Breast epithelium (tissue), 4 donors: ENCODE measurements at regions not wholly inside any gene's neighbourhood (a gene's known extent, or its start where the extent isn't known, plus 50 kb on each side); places are given as distances from the start of the nearest gene placed in this dataset.

Experiments
- DNase-seq, 2 donors: peaks; one replicate each; pipeline ENCODE4 v3.0.0-alpha.2; 2019; ENCODE audit warnings: low spot score in 2 of 2
- H3K27ac ChIP-seq, 2 donors: fragments of 200-600 bp; sonication (generic) in 1 of 2; one replicate each; pipeline ENCODE4 v1.5.1; 2016 to 2019; ENCODE audit warnings: mild to moderate bottlenecking in 1 of 2
- H3K27me3 ChIP-seq, 2 donors: fragments of 200-600 bp; sonication (generic) in 1 of 2; one replicate each; pipeline versions ENCODE4 v1.5.1 to v1.6.0; 2017 to 2019; ENCODE audit warnings: control low read depth in 1 of 2, mild to moderate bottlenecking in 1 of 2
- H3K36me3 ChIP-seq: fragments of 200-600 bp; one replicate; pipeline ENCODE4 v1.5.1; 2019
- H3K4me1 ChIP-seq, 2 donors: fragments of 200-600 bp; sonication (generic); one replicate each; pipeline ENCODE4 v1.5.1; 2016 to 2019; ENCODE audit warnings: control low read depth in 1 of 2
- H3K4me3 ChIP-seq, 3 donors: fragments of 200-600 bp; sonication (generic); 1 replicate in 2 of 3; 2 replicates in 1 of 3; pipeline ENCODE4 v1.5.1; 2016 to 2019; ENCODE audit warnings: mild to moderate bottlenecking in 3 of 3, moderate library complexity in 2 of 3
- H3K9me3 ChIP-seq, 2 donors: fragments of 200-600 bp; sonication (generic) in 1 of 2; one replicate each; pipeline ENCODE4 v1.5.1; 2016 to 2019; ENCODE audit warnings: control low read depth in 1 of 2
- POLR2A ChIP-seq: fragments of 450-650 bp; IDR thresholded peaks from one replicate; pipeline ENCODE4 v1.6.1; 2016; ENCODE audit warnings: antibody characterized with exemption, mild to moderate bottlenecking, moderate library complexity
- POLR2AphosphoS5 ChIP-seq, 3 donors: sonication (generic); formaldehyde crosslinking; IDR thresholded peaks; one replicate each; pipeline ENCODE4 v1.6.1; 2017; ENCODE audit warnings: antibody characterized with exemption in 3 of 3
- intact Hi-C: fragments of 100-400 bp; cut with DNase I; formaldehyde crosslinking; loops from one replicate; pipeline ENCODE4 v1.15.1; 2023; ENCODE audit warnings: low total_unique reads
- TF ChIP-seq, protein P1 (sequence below), 3 donors: fragments of 450-650 bp; IDR thresholded peaks; one replicate each; pipeline ENCODE4 v1.5.1; 2016 to 2017; ENCODE audit warnings: antibody characterized with exemption in 3 of 3, mild to moderate bottlenecking in 3 of 3, moderate library complexity in 3 of 3

DNA sequence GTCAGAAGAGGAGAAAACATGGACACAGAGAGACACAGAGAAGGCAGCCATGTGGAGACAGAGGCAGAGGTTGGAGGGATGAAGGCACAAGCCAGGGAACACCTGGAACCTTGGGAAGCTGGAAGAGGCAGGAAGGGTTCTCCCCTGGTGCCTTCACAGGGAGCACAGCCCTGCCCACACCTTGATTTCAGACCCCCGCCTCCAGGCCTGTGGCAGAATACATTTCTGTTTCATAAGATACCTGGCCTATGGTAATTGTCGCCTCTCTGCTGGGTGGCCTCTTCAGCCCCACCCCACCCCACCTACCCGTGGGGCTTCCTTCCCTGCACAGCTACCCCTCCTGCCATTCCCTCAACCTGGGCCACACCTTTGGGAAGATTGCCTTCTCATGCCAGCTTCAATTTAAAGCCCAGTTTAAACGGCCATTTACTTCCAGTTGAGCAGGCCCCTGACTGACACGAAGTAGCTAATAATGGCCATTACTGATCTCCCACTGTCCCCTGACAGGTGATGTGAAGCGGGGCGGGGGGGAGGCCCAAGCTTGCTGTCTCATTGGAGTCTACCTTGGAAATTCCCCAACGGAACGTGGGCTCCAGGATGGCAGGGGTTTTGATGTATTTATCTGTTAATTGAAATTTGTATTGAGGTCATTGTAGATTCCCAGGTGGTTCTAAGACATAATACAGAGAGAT, 291.7 kb upstream of the FOXF1 start:
- Histone ChIP-seq H3K4me3 (no peak overlapping the region), H3K36me3 (no peaks in the 10 kb centered on the region), H3K27ac (no peak overlapping the region), H3K9me3 (no peaks in the 10 kb centered on the region), H3K27me3 (peaks cover 0 to 70% of the 10 kb centered on the region in 2 donors), H3K4me1 (no peaks in the 10 kb centered on the region)
- peak in 1 of 2 donors; percentile 5 for DNase-seq
- intact Hi-C loops: no loop called here
- TF ChIP-seq POLR2A: no peak
- TF ChIP-seq POLR2AphosphoS5 (IDR thresholded peaks at IDR 0.05): no peak
- TF ChIP-seq, protein P1, sequence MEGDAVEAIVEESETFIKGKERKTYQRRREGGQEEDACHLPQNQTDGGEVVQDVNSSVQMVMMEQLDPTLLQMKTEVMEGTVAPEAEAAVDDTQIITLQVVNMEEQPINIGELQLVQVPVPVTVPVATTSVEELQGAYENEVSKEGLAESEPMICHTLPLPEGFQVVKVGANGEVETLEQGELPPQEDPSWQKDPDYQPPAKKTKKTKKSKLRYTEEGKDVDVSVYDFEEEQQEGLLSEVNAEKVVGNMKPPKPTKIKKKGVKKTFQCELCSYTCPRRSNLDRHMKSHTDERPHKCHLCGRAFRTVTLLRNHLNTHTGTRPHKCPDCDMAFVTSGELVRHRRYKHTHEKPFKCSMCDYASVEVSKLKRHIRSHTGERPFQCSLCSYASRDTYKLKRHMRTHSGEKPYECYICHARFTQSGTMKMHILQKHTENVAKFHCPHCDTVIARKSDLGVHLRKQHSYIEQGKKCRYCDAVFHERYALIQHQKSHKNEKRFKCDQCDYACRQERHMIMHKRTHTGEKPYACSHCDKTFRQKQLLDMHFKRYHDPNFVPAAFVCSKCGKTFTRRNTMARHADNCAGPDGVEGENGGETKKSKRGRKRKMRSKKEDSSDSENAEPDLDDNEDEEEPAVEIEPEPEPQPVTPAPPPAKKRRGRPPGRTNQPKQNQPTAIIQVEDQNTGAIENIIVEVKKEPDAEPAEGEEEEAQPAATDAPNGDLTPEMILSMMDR (IDR thresholded peaks at IDR 0.05): no peak

DNA sequence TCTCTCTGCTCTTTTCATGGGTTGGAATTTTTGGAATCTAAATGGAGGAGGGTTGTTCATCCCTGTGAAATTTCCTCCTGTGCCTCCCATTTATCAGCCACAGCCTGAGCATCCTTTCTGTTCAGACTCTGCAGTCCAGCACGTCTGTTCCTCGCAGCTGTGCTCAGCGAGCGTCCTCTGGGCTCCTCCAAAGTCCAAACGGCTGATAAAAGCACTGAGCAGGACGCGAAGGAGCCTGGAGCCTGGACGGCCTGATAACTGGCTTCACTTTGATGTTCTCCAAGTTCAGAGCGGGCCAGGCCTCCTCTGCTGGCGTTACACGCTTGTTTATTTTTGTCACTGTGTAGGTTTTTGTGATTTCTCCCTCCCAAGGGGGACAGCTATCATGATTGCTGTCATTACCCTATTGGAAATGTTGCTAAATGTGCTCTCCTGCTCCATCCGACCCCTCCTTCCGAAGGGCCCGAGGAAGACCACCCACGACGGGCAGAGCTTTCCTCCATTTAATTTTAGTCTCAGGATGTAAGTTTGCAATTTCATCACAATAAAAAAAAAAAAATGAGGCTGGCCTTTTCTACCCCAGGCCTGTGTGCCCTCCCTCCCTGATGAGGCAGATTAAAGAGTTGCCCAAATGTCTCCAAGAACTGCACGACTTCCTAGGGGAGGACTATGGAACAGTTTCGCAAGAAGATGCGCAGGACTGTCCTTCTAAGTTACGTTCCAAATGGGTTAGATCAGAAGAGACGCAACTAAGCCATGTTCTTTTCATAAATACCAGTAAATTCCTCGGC, 290.5 kb upstream of the FOXF1 start:
- intact Hi-C loops: no loop called here
- H3K27ac ChIP-seq: no peak overlapping the region
- peaks cover 0 to 67% of the 10 kb centered on the region in 2 donors for H3K27me3 ChIP-seq
- TF ChIP-seq POLR2AphosphoS5 (IDR thresholded peaks at IDR 0.05) (no peak), POLR2A (no peak)
- TF ChIP-seq, protein P1 (IDR thresholded peaks at IDR 0.05): no peak
- H3K9me3 ChIP-seq: no peaks in the 10 kb centered on the region
- no peak overlapping the region for H3K4me3 ChIP-seq
- no peaks in the 10 kb centered on the region for H3K36me3 ChIP-seq
- peak in 1 of 2 donors; percentile 45 for DNase-seq
- no peaks in the 10 kb centered on the region for H3K4me1 ChIP-seq

DNA sequence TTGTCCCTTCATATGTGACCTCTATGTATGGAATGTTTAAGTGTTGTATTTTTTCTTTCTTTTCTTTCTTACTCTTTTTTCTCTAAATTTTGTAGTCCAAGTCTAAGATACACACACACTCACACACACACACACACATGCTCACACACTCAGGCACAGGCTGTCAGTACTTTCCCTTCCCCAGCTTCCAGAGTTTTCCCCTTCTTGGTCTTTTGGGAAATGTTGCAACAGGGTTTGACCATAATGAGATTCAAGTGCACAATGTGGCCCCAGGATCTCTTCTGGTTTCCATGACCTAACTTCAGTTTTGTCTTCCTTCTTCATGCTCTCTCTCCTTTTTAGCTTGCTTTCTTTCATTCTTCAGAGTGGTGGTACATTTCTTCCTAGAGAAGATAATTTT, 289.8 kb upstream of the FOXF1 start:
- intact Hi-C loops: no loop called here
- no peaks in the 10 kb centered on the region for H3K9me3 ChIP-seq
- H3K4me3 ChIP-seq: no peak overlapping the region
- H3K36me3 ChIP-seq: no peaks in the 10 kb centered on the region
- no peak overlapping the region for H3K27ac ChIP-seq
- H3K27me3 ChIP-seq: peaks cover 0 to 68% of the 10 kb centered on the region in 2 donors
- H3K4me1 ChIP-seq: no peaks in the 10 kb centered on the region
- TF ChIP-seq POLR2AphosphoS5 (IDR thresholded peaks at IDR 0.05): no peak
- no peak for TF ChIP-seq POLR2A
- TF ChIP-seq, protein P1 (IDR thresholded peaks at IDR 0.05): no peak
- no peak for DNase-seq

DNA sequence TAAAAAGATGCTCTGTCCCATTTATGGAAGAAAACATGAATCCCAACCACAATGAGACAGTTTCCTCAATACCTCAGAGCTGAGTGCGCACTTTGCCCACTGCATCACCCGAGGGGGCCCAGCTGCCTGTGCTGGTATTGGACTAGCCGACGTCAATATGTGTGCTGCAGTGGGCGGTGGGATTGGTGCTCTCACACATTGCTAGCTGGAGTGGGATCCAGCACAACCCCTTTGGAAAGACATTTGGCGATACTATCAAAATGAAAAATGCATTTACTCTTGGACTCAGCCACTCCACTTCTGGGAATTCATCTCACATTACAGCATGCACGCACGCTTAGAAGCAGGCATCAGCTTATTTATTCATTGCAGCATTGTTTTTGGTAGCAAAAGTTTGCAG, 289.2 kb upstream of the FOXF1 start:
- Histone ChIP-seq H3K4me3 (no peak overlapping the region), H3K4me1 (no peaks in the 10 kb centered on the region), H3K36me3 (no peaks in the 10 kb centered on the region), H3K27me3 (peaks cover 0 to 72% of the 10 kb centered on the region in 2 donors), H3K27ac (no peak overlapping the region), H3K9me3 (no peaks in the 10 kb centered on the region)
- TF ChIP-seq POLR2AphosphoS5 (IDR thresholded peaks at IDR 0.05): no peak
- TF ChIP-seq POLR2A: no peak
- TF ChIP-seq, protein P1 (IDR thresholded peaks at IDR 0.05): no peak
- peak in 1 of 2 donors; percentile 5 for DNase-seq
- intact Hi-C loops: no loop called here

DNA sequence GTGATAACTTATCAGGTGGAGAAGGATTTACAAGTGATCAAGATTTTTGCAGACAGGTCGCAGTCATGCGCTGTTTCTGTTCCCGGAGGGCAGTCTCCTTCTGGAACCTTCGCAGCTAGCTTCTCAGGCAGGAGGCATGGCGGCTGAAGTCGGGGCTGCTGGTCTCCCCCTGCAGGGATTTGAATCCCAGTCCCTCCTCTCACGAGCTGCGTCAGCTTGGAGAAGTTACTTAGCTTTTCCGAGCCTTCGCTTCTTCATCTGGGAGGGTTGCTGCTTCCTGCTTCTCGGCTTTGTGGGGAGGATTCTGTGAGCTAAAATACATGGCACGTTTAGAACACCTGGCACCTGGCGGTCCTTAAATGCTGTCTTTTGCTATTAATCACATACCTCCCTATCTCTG, 287.8 kb upstream of the FOXF1 start:
- TF ChIP-seq POLR2AphosphoS5 (IDR thresholded peaks at IDR 0.05) (no peak), POLR2A (no peak)
- TF ChIP-seq, protein P1 (IDR thresholded peaks at IDR 0.05): no peak
- H3K4me3 ChIP-seq: no peak overlapping the region
- H3K27me3 ChIP-seq: peaks cover 0 to 75% of the 10 kb centered on the region in 2 donors
- DNase-seq: peak in 1 of 2 donors; percentile 31
- no peaks in the 10 kb centered on the region for H3K9me3 ChIP-seq
- H3K27ac ChIP-seq: no peak overlapping the region
- intact Hi-C loops: no loop called here
- H3K36me3 ChIP-seq: no peaks in the 10 kb centered on the region
- no peaks in the 10 kb centered on the region for H3K4me1 ChIP-seq
